H9 (cell line): ENCODE measurements at regions not wholly inside any gene's neighbourhood (a gene's known extent, or its start where the extent isn't known, plus 50 kb on each side); places are given as distances from the start of the nearest gene placed in this dataset.

Experiments used
- DNase-seq: peaks from one replicate; pipeline ENCODE4 v3.0.0-alpha.2; 2017
- H2AFZ ChIP-seq: one replicate; pipeline ENCODE4 v1.6.1; 2013; ENCODE audit warnings: mild to moderate bottlenecking, low read length, control low read depth, moderate library complexity
- H2AK5ac ChIP-seq: 2 replicates; pipeline ENCODE4 v1.6.1; 2013; ENCODE audit warnings: low read length, control low read depth, mixed read lengths; ENCODE audit not compliant: insufficient read length
- H2BK120ac ChIP-seq: one replicate; pipeline ENCODE4 v1.6.1; 2013; ENCODE audit warnings: low read depth, mild to moderate bottlenecking, low read length, control low read depth, inconsistent platforms; ENCODE audit not compliant: poor library complexity, severe bottlenecking
- H2BK12ac ChIP-seq: 2 replicates; pipeline ENCODE4 v1.6.1; 2013; ENCODE audit warnings: low read length, control low read depth, mixed read lengths, low read depth; ENCODE audit not compliant: insufficient read length
- H2BK15ac ChIP-seq: 2 replicates; pipeline ENCODE4 v1.6.1; 2013; ENCODE audit warnings: low read depth, low read length, control low read depth
- H2BK20ac ChIP-seq: one replicate; pipeline ENCODE4 v1.6.1; 2013; ENCODE audit warnings: low read depth, mild to moderate bottlenecking, low read length, control low read depth, inconsistent platforms; ENCODE audit not compliant: poor library complexity, severe bottlenecking
- H2BK5ac ChIP-seq: 2 replicates; pipeline ENCODE4 v1.6.1; 2013; ENCODE audit warnings: low read length, control low read depth, mixed read lengths; ENCODE audit not compliant: insufficient read length
- H3K14ac ChIP-seq: 2 replicates; pipeline ENCODE4 v1.6.1; 2013; ENCODE audit warnings: low read length, control low read depth; ENCODE audit not compliant: insufficient read depth
- H3K18ac ChIP-seq: 2 replicates; pipeline ENCODE4 v1.6.1; 2013; ENCODE audit warnings: low read depth, mild to moderate bottlenecking, mixed read lengths, low read length, control low read depth; ENCODE audit not compliant: insufficient read length
- H3K23ac ChIP-seq: 2 replicates; pipeline ENCODE4 v1.6.1; 2013; ENCODE audit warnings: low read length, control low read depth, mixed read lengths, low read depth; ENCODE audit not compliant: insufficient read length
- H3K23me2 ChIP-seq: 2 replicates; pipeline ENCODE4 v1.6.1; 2013; ENCODE audit warnings: low read depth, mild to moderate bottlenecking, mixed read lengths, low read length, control low read depth; ENCODE audit not compliant: insufficient read length, poor library complexity, severe bottlenecking
- H3K27ac ChIP-seq: 2 replicates; pipeline ENCODE4 v1.5.1; 2013; ENCODE audit warnings: low read length, control low read depth, mixed read lengths, low read depth; ENCODE audit not compliant: insufficient read length
- H3K27me3 ChIP-seq: 2 replicates; pipeline ENCODE4 v1.6.1; 2013; ENCODE audit warnings: low read length, control low read depth, inconsistent platforms; ENCODE audit not compliant: insufficient read depth
- H3K4ac ChIP-seq: 2 replicates; pipeline ENCODE4 v1.6.1; 2013; ENCODE audit warnings: low read depth, mild to moderate bottlenecking, control low read depth, inconsistent platforms, low read length, moderate library complexity
- H3K4me1 ChIP-seq: 2 replicates; pipeline ENCODE4 v1.6.1; 2013; ENCODE audit warnings: low read length, control low read depth, inconsistent platforms; ENCODE audit not compliant: insufficient read depth
- H3K4me2 ChIP-seq: 2 replicates; pipeline ENCODE4 v1.6.1; 2013; ENCODE audit warnings: low read length, control low read depth, mixed read lengths; ENCODE audit not compliant: insufficient read length, insufficient read depth
- H3K56ac ChIP-seq: 2 replicates; pipeline ENCODE4 v1.6.1; 2013; ENCODE audit warnings: low read depth, mild to moderate bottlenecking, mixed read lengths, low read length, control low read depth; ENCODE audit not compliant: insufficient read length
- H3K79me1 ChIP-seq: 2 replicates; pipeline ENCODE4 v1.6.1; 2013; ENCODE audit warnings: low read depth, mild to moderate bottlenecking, moderate library complexity, low read length, control low read depth, inconsistent platforms; ENCODE audit not compliant: insufficient read depth, poor library complexity, severe bottlenecking
- H3K79me2 ChIP-seq: 2 replicates; pipeline ENCODE4 v1.6.1; 2013; ENCODE audit warnings: low read length, control low read depth, inconsistent platforms; ENCODE audit not compliant: insufficient read depth
- H3K9ac ChIP-seq: 2 replicates; pipeline ENCODE4 v1.6.1; 2013; ENCODE audit warnings: low read length, control low read depth, mixed read lengths; ENCODE audit not compliant: insufficient read length; ENCODE audit errors: extremely low read depth
- H3K9me3 ChIP-seq: one replicate; pipeline ENCODE4 v1.6.1; 2013; ENCODE audit warnings: low read depth, low read length, inconsistent platforms; ENCODE audit not compliant: control insufficient read depth
- H3T11ph ChIP-seq: one replicate; pipeline ENCODE4 v1.6.1; 2013; ENCODE audit warnings: mild to moderate bottlenecking, low read length, control low read depth, inconsistent platforms
- H4K20me1 ChIP-seq: one replicate; pipeline ENCODE4 v1.6.1; 2013; ENCODE audit not compliant: control insufficient read depth, insufficient read length, insufficient read depth
- H4K5ac ChIP-seq: 2 replicates; pipeline ENCODE4 v1.6.1; 2013; ENCODE audit warnings: low read depth, mild to moderate bottlenecking, mixed read lengths, low read length, control low read depth; ENCODE audit not compliant: insufficient read length
- H4K8ac ChIP-seq: replicated peaks from 2 replicates; pipeline ENCODE4 v1.6.1; 2013; ENCODE audit warnings: low read length, control low read depth, mixed read lengths, low read depth; ENCODE audit not compliant: insufficient read length
- H4K91ac ChIP-seq: 2 replicates; pipeline ENCODE4 v1.6.1; 2013; ENCODE audit warnings: low read depth, mild to moderate bottlenecking, moderate library complexity, mixed read lengths, low read length, control low read depth; ENCODE audit not compliant: insufficient read length
- H3K27ac Mint-ChIP-seq, 3 experiments: 2 replicates in 2 of 3; 3 replicates in 1 of 3; pipeline ENCODE4 v1.8.0; 2020 to 2021; ENCODE audit warnings: mixed read lengths in 3 of 3, mild to moderate bottlenecking in 1 of 3, moderate library complexity in 1 of 3
- H3K27me3 Mint-ChIP-seq: 2 replicates; pipeline ENCODE4 v1.8.0; 2021; ENCODE audit warnings: low read depth, mild to moderate bottlenecking, moderate library complexity, mixed read lengths
- H3K36me3 Mint-ChIP-seq, 3 experiments: 2 replicates in 2 of 3; 3 replicates in 1 of 3; pipeline ENCODE4 v1.8.0; 2020 to 2021; ENCODE audit warnings: low read depth in 3 of 3, mixed read lengths in 3 of 3; ENCODE audit not compliant: insufficient read depth in 1 of 3
- H3K4me1 Mint-ChIP-seq, 2 experiments: 2 replicates each; pipeline ENCODE4 v1.8.0; 2020; ENCODE audit warnings: mixed read lengths in 2 of 2
- H3K4me3 Mint-ChIP-seq, 2 experiments: 2 replicates in 1 of 2; 3 replicates in 1 of 2; pipeline ENCODE4 v1.8.0; 2020 to 2021; ENCODE audit warnings: mild to moderate bottlenecking in 2 of 2, mixed read lengths in 2 of 2, moderate library complexity in 1 of 2
- H3K9me3 Mint-ChIP-seq, 2 experiments: 2 replicates in 1 of 2; 3 replicates in 1 of 2; pipeline ENCODE4 v1.8.0; 2020; ENCODE audit warnings: mild to moderate bottlenecking in 2 of 2, mixed read lengths in 2 of 2, moderate library complexity in 1 of 2
- WGBS: extraction: QIAGEN DNeasy Blood & Tissue Kit; methylation state at CpG from one replicate; pipeline ENCODE4 v1.1.7; 2013; ENCODE audit warnings: missing lambda C conversion rate, low lambda C conversion rate, mixed read lengths; ENCODE audit not compliant: insufficient read length; ENCODE audit errors: extremely low coverage; 5-methylcytosine and 5-hydroxymethylcytosine counted together
- TF ChIP-seq, protein P1 (sequence below): fragments of 200-600 bp; sonication (generic); conservative IDR thresholded peaks from 3 replicates; pipeline ENCODE4 v1.8.0; 2021; ENCODE audit warnings: antibody characterized with exemption, mild to moderate bottlenecking

DNA sequence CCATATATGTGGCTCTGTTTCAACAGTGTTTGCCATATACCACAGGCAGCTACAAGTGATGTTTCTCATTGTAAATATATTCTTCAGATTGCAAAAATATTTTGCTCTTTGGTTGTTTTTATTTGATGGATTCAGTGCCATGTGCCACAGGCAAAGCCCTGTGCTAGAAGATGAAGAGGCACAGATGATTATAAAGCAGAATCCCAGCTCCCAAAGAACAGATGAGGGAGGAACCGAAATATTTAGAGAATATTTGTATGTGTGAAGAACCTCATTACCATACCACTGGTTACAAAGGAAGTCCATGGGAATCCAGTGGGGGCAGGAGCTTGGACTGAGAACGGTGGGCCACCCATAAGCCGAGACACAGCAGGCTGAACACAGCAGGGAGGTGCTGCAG lies 143.8 kb upstream of the NDUFV2 start:
- Histone ChIP-seq H4K91ac (no peak overlapping the region), H4K8ac (no peak overlapping the region), H3K27me3 (no peaks in the 10 kb centered on the region), H3K9me3 (no peaks in the 10 kb centered on the region), H3K4me2 (no peak overlapping the region), H3K14ac (no peak overlapping the region), H3K79me2 (no peaks in the 10 kb centered on the region), H2BK120ac (no peak overlapping the region), H2AK5ac (no peak overlapping the region), H4K5ac (no peak overlapping the region), H3K23ac (no peak overlapping the region), H3K4ac (no peak overlapping the region), H3K23me2 (no peaks in the 10 kb centered on the region), H3K79me1 (no peaks in the 10 kb centered on the region), H2AFZ (no peak overlapping the region), H2BK12ac (no peak overlapping the region), H3K9ac (no peak overlapping the region), H4K20me1 (no peaks in the 10 kb centered on the region), H3K4me1 (peaks cover 8% of the 10 kb centered on the region; the same call in 1 of the 2 replicates), H3T11ph (no peak overlapping the region), H2BK20ac (no peak overlapping the region), H3K56ac (no peak overlapping the region), H2BK15ac (no peak overlapping the region), H2BK5ac (no peak overlapping the region), H3K27ac (no peak overlapping the region), H3K18ac (no peak overlapping the region)
- no peaks in the 10 kb centered on the region; the same call in 1 of the 2 replicates for H3K27me3 Mint-ChIP-seq
- no peak for DNase-seq
- H3K4me3 Mint-ChIP-seq: no peak overlapping the region
- H3K27ac Mint-ChIP-seq: no peak overlapping the region
- no CpG with 5 or more reads among the region's 3 CpGs for WGBS
- H3K36me3 Mint-ChIP-seq: peaks cover 0 to 7% (median 4%) of the 10 kb centered on the region in 3 experiments; a peak in 5 of 7 replicates
- peaks cover 7 to 11% of the 10 kb centered on the region in 2 experiments for H3K9me3 Mint-ChIP-seq
- peaks cover 41 to 49% of the 10 kb centered on the region in 2 experiments for H3K4me1 Mint-ChIP-seq
- TF ChIP-seq, protein P1, sequence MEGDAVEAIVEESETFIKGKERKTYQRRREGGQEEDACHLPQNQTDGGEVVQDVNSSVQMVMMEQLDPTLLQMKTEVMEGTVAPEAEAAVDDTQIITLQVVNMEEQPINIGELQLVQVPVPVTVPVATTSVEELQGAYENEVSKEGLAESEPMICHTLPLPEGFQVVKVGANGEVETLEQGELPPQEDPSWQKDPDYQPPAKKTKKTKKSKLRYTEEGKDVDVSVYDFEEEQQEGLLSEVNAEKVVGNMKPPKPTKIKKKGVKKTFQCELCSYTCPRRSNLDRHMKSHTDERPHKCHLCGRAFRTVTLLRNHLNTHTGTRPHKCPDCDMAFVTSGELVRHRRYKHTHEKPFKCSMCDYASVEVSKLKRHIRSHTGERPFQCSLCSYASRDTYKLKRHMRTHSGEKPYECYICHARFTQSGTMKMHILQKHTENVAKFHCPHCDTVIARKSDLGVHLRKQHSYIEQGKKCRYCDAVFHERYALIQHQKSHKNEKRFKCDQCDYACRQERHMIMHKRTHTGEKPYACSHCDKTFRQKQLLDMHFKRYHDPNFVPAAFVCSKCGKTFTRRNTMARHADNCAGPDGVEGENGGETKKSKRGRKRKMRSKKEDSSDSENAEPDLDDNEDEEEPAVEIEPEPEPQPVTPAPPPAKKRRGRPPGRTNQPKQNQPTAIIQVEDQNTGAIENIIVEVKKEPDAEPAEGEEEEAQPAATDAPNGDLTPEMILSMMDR: no peak
